ENCODE measurements at regions not wholly inside any gene's neighbourhood (a gene's known extent, or its start where the extent isn't known, plus 50 kb on each side); places are given as distances from the start of the nearest gene placed in this dataset.

- TF ChIP-seq, protein P1, sequence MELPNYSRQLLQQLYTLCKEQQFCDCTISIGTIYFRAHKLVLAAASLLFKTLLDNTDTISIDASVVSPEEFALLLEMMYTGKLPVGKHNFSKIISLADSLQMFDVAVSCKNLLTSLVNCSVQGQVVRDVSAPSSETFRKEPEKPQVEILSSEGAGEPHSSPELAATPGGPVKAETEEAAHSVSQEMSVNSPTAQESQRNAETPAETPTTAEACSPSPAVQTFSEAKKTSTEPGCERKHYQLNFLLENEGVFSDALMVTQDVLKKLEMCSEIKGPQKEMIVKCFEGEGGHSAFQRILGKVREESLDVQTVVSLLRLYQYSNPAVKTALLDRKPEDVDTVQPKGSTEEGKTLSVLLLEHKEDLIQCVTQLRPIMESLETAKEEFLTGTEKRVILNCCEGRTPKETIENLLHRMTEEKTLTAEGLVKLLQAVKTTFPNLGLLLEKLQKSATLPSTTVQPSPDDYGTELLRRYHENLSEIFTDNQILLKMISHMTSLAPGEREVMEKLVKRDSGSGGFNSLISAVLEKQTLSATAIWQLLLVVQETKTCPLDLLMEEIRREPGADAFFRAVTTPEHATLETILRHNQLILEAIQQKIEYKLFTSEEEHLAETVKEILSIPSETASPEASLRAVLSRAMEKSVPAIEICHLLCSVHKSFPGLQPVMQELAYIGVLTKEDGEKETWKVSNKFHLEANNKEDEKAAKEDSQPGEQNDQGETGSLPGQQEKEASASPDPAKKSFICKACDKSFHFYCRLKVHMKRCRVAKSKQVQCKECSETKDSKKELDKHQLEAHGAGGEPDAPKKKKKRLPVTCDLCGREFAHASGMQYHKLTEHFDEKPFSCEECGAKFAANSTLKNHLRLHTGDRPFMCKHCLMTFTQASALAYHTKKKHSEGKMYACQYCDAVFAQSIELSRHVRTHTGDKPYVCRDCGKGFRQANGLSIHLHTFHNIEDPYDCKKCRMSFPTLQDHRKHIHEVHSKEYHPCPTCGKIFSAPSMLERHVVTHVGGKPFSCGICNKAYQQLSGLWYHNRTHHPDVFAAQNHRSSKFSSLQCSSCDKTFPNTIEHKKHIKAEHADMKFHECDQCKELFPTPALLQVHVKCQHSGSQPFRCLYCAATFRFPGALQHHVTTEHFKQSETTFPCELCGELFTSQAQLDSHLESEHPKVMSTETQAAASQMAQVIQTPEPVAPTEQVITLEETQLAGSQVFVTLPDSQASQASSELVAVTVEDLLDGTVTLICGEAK (IDR thresholded peaks at IDR 0.05) = no peak
- TF ChIP-seq, protein P1 (CRISPR knock-in tag; IDR thresholded peaks at IDR 0.05) = no peak
- TF ChIP-seq RBAK (CRISPR knock-in tag; IDR thresholded peaks at IDR 0.05) (no peak), NFE2 (CRISPR knock-in tag; IDR thresholded peaks at IDR 0.05) (no peak), STAT5B (CRISPR knock-in tag; IDR thresholded peaks at IDR 0.05) (no peak), ZBTB3 (CRISPR knock-in tag; IDR thresholded peaks at IDR 0.05; ENCODE audit: borderline replicate concordance, low read depth) (no peak), ZNF562 (CRISPR knock-in tag; IDR thresholded peaks at IDR 0.05; ENCODE audit: borderline replicate concordance) (no peak), ZNF75D (CRISPR knock-in tag; IDR thresholded peaks at IDR 0.05; ENCODE audit: borderline replicate concordance) (no peak), ZMAT3 (CRISPR knock-in tag; conservative IDR thresholded peaks at IDR 0.05) (no peak), U2AF1 (optimal IDR thresholded peaks at IDR 0.05; ENCODE audit: low read depth, low read length) (no peak), YY1 (IDR thresholded peaks at IDR 0.05; ENCODE audit: insufficient read depth, insufficient replicate concordance, low read depth, low read length) (no peak), ZNF780A (CRISPR knock-in tag; IDR thresholded peaks at IDR 0.05) (no peak)
Measured at GRCh38 chr12:67783393-67783792, 134.8 kb downstream of the DYRK2 start (continued).
